ENCODE measurements at regions not wholly inside any gene's neighbourhood (a gene's known extent, or its start where the extent isn't known, plus 50 kb on each side); places are given as distances from the start of the nearest gene placed in this dataset.

DNA sequence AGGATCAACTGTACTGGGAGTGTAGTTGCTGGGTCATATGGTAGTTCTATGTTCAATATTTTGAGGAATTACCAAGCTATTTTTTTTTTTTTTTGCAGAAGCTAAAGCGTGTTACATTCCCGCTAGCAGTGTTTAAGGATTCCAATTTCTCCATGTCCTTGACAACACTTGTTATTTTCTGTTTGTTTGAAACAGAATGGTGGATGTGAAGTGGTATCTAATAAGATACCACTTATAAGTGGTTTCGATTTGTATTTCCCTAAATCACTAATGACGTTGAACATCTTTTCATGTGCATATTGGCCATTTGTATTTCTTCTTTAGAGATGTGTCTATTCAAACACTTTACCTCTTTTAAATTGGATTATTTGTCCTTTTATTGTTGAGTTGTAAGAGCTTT is 112.2 kb downstream of the DISP1 start:
- no peak for DNase-seq (ENCODE audit: low read depth)
- H3K4me3 ChIP-seq (ENCODE audit: low read depth, low read length): no peak overlapping the region
- TF ChIP-seq, protein P1, sequence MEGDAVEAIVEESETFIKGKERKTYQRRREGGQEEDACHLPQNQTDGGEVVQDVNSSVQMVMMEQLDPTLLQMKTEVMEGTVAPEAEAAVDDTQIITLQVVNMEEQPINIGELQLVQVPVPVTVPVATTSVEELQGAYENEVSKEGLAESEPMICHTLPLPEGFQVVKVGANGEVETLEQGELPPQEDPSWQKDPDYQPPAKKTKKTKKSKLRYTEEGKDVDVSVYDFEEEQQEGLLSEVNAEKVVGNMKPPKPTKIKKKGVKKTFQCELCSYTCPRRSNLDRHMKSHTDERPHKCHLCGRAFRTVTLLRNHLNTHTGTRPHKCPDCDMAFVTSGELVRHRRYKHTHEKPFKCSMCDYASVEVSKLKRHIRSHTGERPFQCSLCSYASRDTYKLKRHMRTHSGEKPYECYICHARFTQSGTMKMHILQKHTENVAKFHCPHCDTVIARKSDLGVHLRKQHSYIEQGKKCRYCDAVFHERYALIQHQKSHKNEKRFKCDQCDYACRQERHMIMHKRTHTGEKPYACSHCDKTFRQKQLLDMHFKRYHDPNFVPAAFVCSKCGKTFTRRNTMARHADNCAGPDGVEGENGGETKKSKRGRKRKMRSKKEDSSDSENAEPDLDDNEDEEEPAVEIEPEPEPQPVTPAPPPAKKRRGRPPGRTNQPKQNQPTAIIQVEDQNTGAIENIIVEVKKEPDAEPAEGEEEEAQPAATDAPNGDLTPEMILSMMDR (IDR thresholded peaks at IDR 0.05; ENCODE audit: control insufficient read depth, extremely low read depth, insufficient read depth): no peak

DNA sequence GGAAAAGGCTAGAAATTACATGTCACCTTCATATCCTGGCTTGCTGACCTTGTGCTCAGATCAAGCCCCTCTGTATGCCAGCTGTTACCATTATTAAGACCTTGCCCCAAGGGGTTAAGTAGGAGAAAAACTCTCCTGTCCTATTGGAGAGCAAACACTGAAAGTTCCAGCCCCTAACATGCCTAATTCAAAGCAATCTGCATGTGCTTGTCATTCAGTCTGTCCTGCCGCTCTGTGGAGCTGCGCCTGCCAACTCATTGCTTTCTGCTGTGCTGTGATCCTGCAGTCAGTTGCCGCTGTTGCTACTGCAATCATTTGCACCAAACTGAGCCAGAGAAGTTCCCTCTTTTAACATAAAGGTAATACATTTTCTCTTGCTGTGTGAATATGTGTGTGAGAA is 113.4 kb downstream of the DISP1 start:
- TF ChIP-seq, protein P1 (IDR thresholded peaks at IDR 0.05; ENCODE audit: control insufficient read depth, extremely low read depth, insufficient read depth): peak; percentile 23
- peak overlapping the region; percentile 8; the same call in 1 of the 2 replicates for H3K4me3 ChIP-seq (ENCODE audit: low read depth, low read length)
- DNase-seq (ENCODE audit: low read depth): no peak

DNA sequence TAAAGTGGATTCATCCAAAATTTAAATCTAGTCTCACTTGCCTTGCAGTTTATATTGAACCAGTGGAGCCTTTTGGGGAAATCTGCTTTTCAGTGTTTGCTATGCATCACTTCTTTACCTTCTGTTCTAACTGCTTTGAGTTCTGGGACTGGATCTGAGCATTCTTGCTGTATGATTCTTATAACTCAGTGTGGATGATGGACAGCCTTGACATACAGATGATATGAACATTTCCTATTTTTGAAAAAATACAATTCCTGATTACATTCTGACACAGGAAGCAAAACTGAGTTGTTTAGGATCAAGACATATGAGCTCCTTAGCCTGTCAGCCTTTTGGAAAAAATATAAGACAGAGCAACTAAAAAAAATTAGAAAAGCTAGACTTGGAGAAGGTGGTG is 115.2 kb downstream of the DISP1 start:
- DNase-seq (ENCODE audit: low read depth): no peak
- TF ChIP-seq, protein P1 (IDR thresholded peaks at IDR 0.05; ENCODE audit: control insufficient read depth, extremely low read depth, insufficient read depth): no peak
- H3K4me3 ChIP-seq (ENCODE audit: low read depth, low read length): no peak overlapping the region

DNA sequence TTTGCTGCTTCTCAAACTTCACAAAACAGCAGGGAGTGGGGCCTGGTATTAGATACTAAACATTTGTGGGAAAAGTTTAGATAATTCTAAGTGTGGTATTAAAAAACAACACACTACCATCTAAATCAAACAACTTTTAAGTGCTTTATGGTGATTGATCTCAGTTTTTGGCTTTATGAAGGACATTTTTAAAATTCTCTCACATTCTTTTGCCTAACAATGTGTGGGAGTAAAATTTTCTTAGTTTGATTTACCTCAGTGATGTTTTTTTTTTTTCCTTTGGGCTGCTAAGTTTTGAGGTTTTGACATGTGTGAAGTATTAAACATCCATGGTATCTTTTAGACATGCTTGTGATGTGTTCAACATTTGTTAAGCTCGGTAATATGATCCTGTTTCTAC is 116.2 kb downstream of the DISP1 start:
- TF ChIP-seq, protein P1 (IDR thresholded peaks at IDR 0.05; ENCODE audit: control insufficient read depth, extremely low read depth, insufficient read depth): no peak
- no peak overlapping the region for H3K4me3 ChIP-seq (ENCODE audit: low read depth, low read length)
- DNase-seq (ENCODE audit: low read depth): no peak

DNA sequence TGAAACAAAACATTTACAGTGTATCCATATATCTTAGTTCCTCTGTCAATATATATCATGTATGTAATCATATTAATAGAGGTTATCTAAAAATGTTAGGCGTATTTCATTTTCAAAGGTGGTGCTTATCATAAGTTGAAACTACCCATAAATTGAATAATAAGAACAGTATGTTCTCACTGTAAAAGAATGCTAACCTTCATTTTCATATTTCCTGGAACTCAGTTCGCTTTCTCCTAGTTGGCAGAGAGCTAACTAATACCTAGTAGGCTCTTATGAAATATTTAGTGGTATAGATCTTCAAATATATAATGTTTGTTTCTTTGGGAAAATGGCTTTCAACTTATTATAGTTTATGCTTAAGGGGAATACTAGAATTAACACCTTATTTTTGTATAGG is 118.4 kb downstream of the DISP1 start:
- no peak for DNase-seq (ENCODE audit: low read depth)
- H3K4me3 ChIP-seq (ENCODE audit: low read depth, low read length): no peak overlapping the region
- TF ChIP-seq, protein P1 (IDR thresholded peaks at IDR 0.05; ENCODE audit: control insufficient read depth, extremely low read depth, insufficient read depth): no peak

DNA sequence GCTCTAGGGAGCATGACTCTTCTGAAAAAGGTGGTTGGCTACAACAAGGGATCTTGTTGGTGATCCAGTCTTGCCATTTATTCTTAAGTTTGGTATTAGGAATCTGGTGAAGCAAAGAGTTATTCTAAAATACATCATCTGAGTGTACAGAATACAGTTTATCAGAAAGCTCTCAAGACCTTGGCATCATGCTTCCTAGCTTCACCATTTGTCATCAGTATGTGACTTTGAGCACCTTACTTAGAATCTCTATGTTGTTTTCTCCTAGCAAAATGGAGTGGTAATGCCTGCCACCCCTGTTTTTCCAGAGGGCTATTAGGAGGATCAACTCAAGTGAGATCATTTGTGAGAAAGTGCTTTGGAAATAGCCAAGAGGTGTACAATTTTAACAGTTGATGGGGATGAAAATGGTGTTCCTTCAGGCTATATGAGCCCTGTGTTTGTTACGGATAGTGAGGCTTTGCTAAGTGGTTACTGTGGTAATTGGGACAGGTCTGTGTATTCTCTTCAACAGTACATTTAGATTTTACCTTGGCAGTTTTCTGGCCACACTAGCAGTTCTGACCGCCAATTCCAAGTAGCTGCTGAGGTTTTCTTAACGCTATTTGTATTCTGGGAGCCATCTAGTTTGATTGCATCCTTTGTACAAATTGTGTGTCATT is 120.5 kb downstream of the DISP1 start:
- no peak overlapping the region for H3K4me3 ChIP-seq (ENCODE audit: low read depth, low read length)

More for the DNA sequence above, 120.5 kb downstream of the DISP1 start:
- no peak for DNase-seq (ENCODE audit: low read depth)
- TF ChIP-seq, protein P1 (IDR thresholded peaks at IDR 0.05; ENCODE audit: control insufficient read depth, extremely low read depth, insufficient read depth): no peak
